GM21825 (cell line): ENCODE measurements at regions not wholly inside any gene's neighbourhood (a gene's known extent, or its start where the extent isn't known, plus 50 kb on each side); places are given as distances from the start of the nearest gene placed in this dataset.
"Not testable (repeated sequence)": the region's sequence is repeated elsewhere in the genome, so short reads cannot be mapped to it uniquely, and the experiment has no call there.

Experiments used
- ATAC-seq: cut with Tn5 transposase; IDR thresholded peaks from one replicate; pipeline ENCODE4 v1.9.1; 2021; ENCODE audit warnings: mild to moderate bottlenecking, moderate library complexity; ENCODE audit not compliant: unreplicated experiment

DNA sequence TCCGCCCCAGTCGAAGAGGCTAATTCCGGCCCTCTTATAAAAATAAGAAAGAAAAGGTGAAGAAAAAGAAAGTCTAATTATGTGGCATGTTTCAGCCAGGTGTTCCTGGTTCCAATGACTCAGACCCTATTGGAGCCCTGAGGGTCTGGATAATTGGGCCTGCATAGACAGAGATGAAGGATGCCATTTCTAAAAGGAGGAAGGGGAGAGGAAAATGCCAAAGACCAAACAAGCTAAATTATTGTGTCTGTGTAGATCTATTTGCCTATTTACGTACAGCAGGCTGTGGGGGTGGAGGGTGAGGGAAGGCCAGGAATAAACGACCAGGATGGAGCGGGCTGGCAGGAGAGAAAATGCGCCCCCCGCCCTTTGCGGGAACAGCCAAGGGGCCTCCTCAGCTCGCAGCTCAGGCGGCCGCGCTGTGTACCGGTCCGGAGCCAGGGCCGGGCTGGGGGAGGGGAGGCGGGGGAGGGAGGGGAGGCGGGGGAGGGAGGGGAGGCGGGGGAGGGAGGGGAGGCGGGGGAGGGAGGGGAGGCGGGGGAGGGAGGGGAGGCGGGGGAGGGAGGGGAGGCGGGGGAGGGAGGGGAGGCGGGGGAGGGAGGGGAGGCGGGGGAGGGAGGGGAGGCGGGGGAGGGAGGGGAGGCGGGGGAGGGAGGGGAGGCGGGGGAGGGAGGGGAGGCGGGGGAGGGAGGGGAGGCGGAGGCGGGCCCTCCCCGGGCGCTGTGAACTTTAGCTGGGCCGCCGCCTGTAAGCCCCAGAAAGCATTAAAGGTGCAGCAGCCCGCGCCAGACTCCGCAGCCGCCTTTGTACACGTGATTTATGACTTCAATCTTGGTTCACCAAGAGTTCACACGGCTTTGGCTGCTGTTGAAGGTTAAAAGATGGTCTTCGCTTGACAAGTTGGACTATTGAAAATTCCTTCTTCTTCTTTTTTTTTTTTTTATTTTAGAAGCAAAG lies 113.0 kb upstream of the FOXD4L5 start:
- not testable (repeated sequence) for ATAC-seq

DNA sequence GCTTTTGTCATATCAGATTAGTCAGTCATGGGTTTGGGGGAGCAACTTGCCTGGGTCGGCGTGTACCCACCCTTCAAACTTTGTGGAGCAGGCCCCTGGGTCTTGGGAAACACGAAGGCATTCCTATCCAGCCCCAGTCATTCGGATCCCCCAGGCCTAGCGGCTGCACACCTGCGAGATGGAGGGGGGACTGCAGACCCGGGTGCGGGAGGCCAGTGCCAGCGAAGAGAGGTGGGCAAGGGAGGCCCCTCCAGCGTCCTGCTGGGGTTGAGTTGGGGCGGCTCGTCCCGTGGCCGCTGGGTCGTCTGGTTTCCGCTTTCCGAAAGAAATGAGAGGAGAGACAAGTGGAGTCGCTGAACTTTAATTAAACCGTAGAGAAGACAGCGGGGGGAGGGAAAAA lies 112.2 kb upstream of the FOXD4L5 start:
- ATAC-seq: not testable (repeated sequence)

DNA sequence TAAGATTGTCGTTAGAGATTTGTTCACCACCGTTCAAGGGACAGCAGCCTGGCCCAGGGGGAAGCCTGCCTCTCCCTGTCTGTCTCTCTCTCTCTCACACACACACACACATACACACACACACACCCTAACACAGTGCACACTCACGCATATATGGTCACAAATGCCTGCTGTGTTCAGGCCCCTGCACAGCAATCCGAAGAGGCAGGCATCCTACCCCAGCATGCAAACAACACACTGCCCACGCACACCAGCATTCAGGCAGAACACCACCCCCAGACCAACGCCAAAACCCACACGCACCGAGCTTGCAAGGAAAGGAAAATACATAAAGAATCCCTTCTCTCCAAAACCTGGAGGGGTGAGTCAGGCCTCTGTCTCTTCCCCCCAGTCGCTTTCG lies 111.6 kb upstream of the FOXD4L5 start:
- not testable (repeated sequence) for ATAC-seq

DNA sequence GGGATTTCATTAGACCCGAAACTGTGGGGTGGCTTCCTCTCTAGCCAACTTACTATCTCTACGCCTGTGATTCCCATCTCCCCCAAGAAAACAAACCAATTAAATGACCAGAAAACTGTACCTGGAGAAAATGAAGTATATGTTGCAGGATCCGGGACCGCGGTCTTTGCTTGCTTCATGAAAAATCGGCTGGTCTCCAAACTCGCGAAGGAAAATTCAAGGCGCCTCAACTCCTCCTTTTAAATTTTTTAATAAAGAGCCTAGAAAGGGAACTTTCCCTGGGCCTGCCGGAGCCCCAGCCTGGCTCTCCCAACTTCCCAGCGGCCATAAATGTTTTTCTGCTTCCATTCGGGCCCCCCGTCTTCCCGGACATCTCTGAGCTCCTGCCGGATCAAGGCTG lies 110.8 kb upstream of the FOXD4L5 start:
- not testable (repeated sequence) for ATAC-seq

DNA sequence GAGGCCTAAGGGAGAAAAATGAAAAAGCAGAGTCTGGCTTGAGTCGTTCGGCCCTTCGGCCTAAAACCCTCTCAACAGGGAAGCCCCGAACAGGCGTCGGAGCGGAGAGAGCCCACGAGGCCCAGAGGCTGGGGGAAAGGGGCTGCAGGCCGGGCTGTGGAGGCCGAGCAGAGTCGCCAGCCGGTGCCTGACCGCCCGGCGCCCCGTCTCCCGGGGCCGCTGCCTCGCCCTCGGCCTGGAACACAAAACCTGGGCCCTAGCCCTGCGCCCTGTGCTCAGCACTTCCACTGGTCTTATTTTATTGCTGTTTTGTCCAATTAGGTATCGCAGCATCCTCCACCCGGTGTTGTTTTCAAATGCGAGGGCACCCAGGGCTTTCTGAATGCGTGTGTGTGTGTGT lies 110.1 kb upstream of the FOXD4L5 start:
- ATAC-seq: not testable (repeated sequence)

DNA sequence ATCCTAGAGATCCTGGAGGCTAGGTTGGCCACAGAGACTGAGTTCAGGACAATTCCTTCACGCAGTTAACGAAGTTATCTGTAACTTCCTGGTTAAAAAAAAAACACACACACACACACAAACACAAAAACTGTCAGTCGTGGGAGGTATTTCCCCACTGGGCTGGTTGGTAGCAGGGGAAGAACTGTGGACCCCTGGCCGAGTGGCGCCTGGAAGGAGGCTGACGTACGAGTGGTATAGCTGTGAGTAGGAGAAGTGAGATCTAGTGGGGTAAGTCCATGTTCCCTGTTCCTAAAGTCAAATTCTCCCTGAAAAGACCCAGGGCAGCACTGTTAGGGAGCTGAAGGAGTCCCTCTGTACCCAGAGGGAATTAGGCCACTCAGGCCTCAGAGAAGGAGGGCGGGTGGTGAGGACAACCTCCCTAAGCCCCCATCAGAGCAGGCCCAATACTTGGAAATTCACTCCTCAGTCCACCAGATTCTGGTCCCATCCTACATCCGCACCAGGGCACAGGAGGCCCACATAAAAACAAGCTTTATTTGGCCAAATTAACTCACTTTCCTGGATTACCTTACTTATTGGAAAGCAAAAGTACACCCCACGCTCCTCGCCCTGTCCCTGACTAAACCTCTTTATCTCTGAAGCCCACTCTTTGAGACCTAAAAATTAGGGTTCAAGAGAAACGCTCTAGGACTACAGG lies 108.3 kb upstream of the FOXD4L5 start:
- ATAC-seq: not testable (repeated sequence)

DNA sequence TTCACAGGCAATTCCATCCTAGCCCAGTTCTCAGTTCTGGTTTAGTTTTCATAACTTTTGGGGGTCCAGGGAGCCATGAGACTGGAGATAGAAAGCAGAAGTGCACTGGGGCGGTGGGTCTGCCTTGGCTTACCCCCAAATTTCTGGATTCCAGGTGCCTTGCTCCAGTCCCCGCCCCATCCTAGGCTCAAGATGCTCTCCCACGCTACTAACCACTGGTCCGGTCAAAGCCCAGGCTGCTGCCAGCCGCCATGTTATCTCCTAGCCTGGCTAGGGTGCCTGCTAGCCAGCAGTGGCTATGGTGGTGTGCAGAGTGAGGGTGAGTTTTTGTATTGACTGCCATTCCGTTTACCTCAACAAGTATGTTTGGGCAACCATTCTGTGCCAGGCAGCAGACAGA lies 107.6 kb upstream of the FOXD4L5 start:
- ATAC-seq: not testable (repeated sequence)

DNA sequence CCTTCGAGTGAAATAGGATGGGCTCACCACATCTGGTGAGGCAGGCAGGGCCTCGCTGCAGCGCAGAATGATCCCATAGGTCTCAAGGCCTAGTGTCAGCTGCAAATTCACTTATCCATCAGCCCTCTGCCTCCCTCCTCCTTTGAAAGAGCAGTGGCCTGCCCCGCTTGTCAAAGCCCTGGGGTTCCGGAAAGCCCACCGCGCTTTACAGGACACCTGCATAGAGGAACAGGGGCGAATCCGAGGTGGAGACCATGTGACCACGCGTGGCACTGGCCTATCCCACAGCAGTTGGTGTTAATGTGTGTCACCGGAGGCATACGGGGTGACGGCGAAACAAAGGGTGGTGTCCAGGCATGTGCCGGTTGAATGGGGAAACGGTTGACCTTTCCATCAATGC lies 104.7 kb upstream of the FOXD4L5 start:
- not testable (repeated sequence) for ATAC-seq

DNA sequence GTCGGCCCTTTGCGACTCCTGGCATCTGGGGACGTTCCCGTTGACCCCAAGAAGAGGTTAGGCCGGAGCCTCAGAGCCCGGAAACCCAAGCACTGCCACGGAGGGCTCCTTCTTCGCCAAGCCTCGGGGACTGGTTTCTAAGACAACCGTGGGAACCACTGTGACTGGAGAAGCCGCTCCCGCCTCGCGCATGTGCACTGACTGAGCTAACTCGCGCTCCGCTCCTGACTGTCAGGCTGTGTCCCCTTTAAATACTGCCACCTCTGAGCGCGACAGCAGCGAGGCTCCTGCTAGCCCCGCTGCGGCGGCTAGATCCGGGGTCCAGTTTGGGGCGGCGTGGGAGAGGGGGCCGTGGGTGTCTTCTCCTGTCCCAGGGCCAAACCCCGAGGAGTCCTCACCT lies 104.2 kb upstream of the FOXD4L5 start:
- ATAC-seq: not testable (repeated sequence)

DNA sequence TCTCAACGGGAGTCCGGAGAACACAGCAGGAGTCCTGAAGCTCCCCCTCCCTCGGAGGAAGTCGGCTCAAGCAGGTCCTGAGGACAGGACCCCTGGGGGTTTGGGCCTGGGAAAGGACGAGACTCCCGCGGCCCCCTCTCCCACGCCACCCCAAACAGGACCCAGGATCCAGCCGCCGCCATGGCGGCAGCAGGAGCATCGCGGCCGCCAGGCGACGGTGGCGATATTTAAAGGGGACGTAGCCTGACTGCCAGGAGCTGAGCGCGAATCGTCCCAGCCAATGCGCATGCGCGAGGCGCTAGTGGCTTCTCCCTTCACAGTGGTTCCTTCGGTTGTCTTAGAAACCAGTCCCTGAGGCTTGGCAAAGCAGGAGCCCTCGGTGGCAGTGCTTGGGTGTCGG lies 101.7 kb upstream of the FOXD4L5 start:
- ATAC-seq: peak; percentile 92

DNA sequence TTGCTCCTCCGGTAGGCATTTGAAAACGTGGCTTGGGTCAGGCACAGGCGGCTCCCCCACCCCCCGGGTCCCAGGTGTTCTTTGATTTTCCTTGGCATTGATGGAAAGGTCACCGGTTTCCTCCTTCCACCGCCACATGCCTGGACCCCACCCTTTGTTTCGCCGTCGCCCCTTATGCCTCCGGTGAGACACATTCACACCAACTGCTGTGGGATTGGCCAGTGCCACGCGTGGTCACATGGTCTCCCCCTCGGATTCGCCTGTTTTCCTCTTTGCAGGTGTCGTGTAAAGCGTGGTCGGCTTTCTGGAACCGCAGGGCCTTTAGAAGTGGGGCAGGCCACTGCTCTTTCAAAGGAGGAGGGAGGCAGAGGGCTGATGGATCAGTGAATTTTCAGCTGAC lies 101.2 kb upstream of the FOXD4L5 start:
- ATAC-seq: not testable (repeated sequence)

DNA sequence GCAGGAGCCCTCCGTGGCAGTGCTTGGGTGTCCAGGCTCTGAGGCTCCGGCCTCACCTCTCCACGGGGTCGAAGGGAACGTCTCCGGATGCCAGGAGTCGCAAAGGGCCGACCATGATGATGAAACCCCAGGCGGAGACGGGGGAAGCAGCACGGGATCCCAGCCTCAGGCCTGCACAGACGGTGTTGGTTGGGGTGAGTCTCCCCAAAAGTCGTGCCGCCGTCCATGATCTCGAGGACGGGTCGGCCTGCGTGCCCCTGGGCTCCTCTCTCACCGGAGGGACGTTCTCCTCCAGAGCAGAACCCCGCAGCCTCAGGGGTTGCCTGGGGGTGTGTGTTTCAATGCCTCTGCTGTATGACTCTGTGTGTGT lies 100.6 kb upstream of the FOXD4L5 start:
- not testable (repeated sequence) for ATAC-seq

DNA sequence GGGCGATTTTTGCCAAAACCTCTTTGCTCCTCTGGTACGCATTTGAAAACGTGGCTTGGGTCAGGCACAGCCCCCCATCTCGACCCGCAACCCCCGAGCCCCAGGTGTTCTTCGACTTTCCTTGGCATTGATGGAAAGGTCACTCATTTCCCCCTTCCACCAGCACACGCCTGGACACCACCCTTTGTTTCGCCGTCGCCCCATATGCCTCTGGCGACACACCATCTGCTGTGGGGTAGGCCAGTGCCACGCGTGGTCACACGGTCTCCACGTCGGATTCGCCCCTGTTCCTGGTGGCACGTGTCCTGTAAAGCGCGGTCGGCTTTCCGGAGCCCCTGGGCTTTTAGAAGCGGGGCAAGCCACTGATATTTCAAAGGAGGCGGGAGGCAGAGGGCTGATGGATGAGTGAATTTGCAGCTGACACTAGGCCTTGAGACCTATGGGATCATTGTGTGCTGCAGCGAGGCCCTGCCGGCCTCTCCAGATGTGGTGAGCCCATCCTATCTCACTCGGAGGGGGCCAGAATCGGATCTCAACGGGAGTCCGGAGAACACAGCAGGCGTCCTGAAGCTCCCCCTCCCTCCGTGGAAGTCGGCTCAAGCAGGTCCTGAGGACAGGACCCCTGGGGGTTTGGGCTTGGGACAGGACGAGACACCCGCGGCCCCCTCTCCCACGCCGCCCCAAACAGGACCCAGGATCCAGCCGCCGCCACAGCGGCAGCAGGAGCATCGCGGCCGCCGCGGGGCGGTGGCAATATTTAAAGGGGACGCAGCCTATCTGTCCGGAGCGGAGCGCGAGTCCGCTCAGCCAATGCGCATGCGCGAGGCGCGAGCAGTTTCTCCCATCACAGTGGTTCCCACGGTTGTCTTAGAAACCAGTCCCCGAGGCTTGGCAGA lies 100.0 kb upstream of the FOXD4L5 start:
- not testable (repeated sequence) for ATAC-seq

DNA sequence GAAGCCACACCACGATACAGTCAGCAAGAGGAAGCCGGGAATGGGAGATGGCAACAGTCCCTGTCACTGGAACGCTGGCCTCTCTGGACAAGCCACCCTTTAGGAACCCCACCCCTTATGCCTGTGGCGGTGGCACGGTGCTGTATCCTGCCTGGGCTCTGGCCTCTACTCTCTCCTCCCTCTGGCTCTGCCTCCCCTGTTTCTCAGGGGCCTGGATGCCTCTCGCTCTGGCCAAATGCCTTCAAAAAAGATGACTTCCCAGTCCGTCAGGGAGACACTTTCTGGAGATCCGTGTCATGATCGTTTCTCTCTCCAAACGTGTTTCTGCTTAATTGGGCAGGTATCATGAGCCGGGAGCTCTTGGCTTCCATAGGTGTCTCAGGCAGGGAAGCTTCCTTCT lies 99.1 kb upstream of the FOXD4L5 start:
- not testable (repeated sequence) for ATAC-seq

DNA sequence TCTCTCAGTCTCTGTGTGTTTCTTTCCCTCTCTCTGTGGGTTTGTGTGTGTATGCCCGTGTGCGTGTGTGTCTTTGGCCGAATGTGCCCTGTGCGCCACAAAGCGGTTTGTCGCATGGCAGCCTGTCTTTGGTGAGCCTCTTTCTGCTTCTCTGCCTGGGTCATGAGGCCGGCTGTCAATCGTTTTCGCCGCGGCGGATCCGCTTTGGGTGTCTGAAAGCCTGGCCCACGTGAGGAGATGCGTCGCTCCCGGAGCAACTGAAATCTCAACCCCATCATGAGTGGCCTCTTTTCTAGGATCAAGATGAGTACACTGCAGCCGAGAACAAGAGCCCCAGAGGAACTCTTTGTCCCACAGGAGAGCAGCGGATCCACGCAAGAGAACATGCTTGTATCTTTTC lies 98.6 kb upstream of the FOXD4L5 start:
- not testable (repeated sequence) for ATAC-seq

DNA sequence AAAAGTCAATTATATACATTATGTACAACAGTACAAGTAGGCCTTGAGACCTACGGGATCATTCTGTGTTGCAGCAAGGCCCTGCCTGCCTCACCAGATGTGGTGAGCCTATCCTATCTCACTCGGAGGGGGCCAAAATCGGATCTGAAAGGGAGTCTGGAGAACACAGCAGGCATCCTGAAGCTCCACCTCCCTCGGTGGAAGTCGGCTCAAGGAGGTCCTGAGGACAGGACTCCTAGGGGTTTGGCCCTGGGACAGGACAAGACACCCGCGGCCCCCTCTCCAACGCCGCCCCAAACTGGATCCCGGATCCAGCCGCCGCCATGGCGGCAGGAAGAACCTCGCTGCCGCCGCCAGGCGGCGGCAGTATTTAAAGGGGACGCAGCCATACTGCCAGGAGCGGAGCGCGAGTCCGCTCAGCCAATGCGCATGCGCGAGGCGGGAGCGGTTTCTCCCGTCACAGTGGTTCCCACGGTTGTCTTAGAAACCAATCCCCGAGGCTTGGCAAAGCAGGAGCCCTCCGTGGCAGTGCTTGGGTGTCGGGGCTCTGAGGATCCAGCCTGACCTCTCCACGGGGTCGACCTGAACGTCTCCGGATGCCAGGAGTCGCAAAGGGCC lies 97.8 kb upstream of the FOXD4L5 start:
- ATAC-seq: not testable (repeated sequence)
